ENCODE measurements at regions not wholly inside any gene's neighbourhood (a gene's known extent, or its start where the extent isn't known, plus 50 kb on each side); places are given as distances from the start of the nearest gene placed in this dataset.

DNA sequence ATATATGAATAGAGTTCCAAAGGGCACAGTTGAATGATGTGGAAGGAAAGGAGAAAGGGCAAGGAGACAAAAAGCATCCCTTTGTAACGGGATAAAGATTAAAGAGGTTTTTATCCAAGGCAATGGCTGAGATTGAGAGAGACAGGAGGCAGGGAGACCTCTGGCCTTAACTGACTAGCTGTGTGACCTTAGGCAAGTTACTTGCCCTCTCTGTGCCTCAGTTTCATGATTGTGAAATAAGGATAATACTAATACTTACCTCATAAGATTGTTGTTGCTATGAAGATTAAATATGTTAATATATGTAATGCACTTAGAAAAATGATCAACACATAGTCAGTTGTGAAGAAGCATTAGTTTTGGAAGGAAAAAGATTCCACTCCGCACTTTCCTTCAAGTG, 130.2 kb upstream of the EEA1 start:
- ATAC-seq: no peak

DNA sequence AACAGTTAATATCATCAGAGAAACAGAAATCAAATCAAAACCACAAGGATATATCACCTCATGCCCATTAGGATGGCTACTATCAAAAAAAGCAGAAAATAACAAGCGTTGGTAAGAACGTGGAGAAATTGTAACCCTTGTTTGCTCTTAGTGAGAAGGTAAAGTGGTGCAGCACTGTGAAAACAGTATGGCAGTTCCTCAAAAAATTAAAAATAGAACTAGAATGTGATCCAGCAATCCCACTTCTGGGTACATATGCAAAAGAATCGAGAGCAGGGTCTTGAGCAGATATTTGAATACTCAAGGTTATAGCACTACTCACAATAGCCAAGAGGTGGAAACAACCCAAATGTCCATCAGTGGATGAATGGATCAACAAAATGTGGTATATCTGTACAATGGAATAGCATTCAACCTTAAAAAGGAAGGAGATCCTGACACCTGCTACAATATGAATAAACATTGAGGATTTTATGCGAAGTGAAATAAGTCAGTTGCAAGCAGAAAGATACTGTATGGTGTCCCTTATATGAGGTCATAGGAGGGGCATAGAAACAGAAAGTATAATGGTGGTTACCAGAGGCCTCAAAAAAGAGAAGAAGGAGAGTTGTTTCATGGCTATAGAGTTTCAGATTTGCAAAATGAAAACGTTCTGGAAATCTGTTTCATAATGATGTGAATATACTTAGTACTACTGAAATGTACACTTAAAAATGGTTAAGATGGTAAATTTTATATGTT, 131.0 kb upstream of the EEA1 start:
- POLR2A ChIA-PET: no interaction called here
- Histone ChIP-seq H3K4me2 (ENCODE audit: low read length) (no peak overlapping the region), H3K9me2 (ENCODE audit: insufficient read depth) (no peaks in the 10 kb centered on the region), H3K27ac (ENCODE audit: low read depth, low read length) (no peak overlapping the region), H3K79me2 (ENCODE audit: insufficient read depth, low read length) (no peaks in the 10 kb centered on the region), H4K20me1 (ENCODE audit: insufficient read depth) (no peaks in the 10 kb centered on the region), H3K9me3 (ENCODE audit: control insufficient read depth in 1 of 2, insufficient read depth in 1 of 2, low read depth in 1 of 2, low read length in 2 of 2) (no peaks in the 10 kb centered on the region), H3K4me1 (ENCODE audit: control insufficient read depth in 1 of 2, insufficient read depth in 2 of 2, low read length in 2 of 2) (no peaks in the 10 kb centered on the region), H2AFZ (ENCODE audit: low read depth, low read length, poor library complexity, severe bottlenecking) (no peak overlapping the region), H3K27me3 (ENCODE audit: insufficient read depth, low read length) (0 out of 2 replicates have a peak, but pooled peaks cover 3% of the 10 kb centered on the region), H3K36me3 (ENCODE audit: control insufficient read depth in 1 of 2, insufficient read depth in 2 of 2, low read length in 2 of 2) (no peaks in the 10 kb centered on the region), H3K4me3 (replicated peaks in 1 of 2; ENCODE audit: low read depth in 1 of 2, low read length in 2 of 2) (no peak overlapping the region), H3K9ac (ENCODE audit: low read length) (no peak overlapping the region)
- RAD21 ChIA-PET (ENCODE audit: low non-redundant PET in 1 of 2, low total read pairs in 2 of 2, uncharacterized antibody in 2 of 2, unreplicated experiment in 2 of 2): no interaction called here
- ATAC-seq (no peak), DNase-seq (ENCODE audit: low read depth, low spot score) (no peak)
- no TSS peak for BruUV-seq (replicated peaks)
- TF ChIP-seq, protein P1, sequence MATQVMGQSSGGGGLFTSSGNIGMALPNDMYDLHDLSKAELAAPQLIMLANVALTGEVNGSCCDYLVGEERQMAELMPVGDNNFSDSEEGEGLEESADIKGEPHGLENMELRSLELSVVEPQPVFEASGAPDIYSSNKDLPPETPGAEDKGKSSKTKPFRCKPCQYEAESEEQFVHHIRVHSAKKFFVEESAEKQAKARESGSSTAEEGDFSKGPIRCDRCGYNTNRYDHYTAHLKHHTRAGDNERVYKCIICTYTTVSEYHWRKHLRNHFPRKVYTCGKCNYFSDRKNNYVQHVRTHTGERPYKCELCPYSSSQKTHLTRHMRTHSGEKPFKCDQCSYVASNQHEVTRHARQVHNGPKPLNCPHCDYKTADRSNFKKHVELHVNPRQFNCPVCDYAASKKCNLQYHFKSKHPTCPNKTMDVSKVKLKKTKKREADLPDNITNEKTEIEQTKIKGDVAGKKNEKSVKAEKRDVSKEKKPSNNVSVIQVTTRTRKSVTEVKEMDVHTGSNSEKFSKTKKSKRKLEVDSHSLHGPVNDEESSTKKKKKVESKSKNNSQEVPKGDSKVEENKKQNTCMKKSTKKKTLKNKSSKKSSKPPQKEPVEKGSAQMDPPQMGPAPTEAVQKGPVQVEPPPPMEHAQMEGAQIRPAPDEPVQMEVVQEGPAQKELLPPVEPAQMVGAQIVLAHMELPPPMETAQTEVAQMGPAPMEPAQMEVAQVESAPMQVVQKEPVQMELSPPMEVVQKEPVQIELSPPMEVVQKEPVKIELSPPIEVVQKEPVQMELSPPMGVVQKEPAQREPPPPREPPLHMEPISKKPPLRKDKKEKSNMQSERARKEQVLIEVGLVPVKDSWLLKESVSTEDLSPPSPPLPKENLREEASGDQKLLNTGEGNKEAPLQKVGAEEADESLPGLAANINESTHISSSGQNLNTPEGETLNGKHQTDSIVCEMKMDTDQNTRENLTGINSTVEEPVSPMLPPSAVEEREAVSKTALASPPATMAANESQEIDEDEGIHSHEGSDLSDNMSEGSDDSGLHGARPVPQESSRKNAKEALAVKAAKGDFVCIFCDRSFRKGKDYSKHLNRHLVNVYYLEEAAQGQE (IDR thresholded peaks at IDR 0.05; ENCODE audit: low read depth): no peak
- CTCF ChIA-PET: no interaction called here
- intact Hi-C loops (cut with micrococcal nuclease): no loop called here

More for the DNA sequence above, 130.2 kb upstream of the EEA1 start:
- ChIA-PET CTCF (no interaction called here), POLR2A (no interaction called here), RAD21 (ENCODE audit: low non-redundant PET in 1 of 2, low total read pairs in 2 of 2, uncharacterized antibody in 2 of 2, unreplicated experiment in 2 of 2) (no interaction called here)
- no peak for TF ChIP-seq YY1 (IDR thresholded peaks at IDR 0.05; ENCODE audit: extremely low read depth, insufficient replicate concordance, low read depth, low read length)
- TF ChIP-seq FOSL1 (IDR thresholded peaks at IDR 0.05; ENCODE audit: low read depth): no peak
- TF ChIP-seq EGR1 (IDR thresholded peaks at IDR 0.05; ENCODE audit: low read depth): no peak
- no peak for TF ChIP-seq RAD21 (IDR thresholded peaks at IDR 0.05; ENCODE audit: low read depth)
- Histone ChIP-seq H3K79me2 (ENCODE audit: insufficient read depth, low read length) (no peaks in the 10 kb centered on the region), H3K36me3 (ENCODE audit: control insufficient read depth in 1 of 2, insufficient read depth in 2 of 2, low read length in 2 of 2) (no peaks in the 10 kb centered on the region), H3K27me3 (ENCODE audit: insufficient read depth, low read length) (0 out of 2 replicates have a peak, but pooled peaks cover 3% of the 10 kb centered on the region), H3K9me2 (ENCODE audit: insufficient read depth) (no peaks in the 10 kb centered on the region), H3K27ac (ENCODE audit: low read depth, low read length) (no peak overlapping the region), H3K4me3 (replicated peaks in 1 of 2; ENCODE audit: low read depth in 1 of 2, low read length in 2 of 2) (no peak overlapping the region), H3K4me2 (ENCODE audit: low read length) (no peak overlapping the region), H4K20me1 (ENCODE audit: insufficient read depth) (no peaks in the 10 kb centered on the region), H3K9ac (ENCODE audit: low read length) (no peak overlapping the region), H3K9me3 (ENCODE audit: control insufficient read depth in 1 of 2, insufficient read depth in 1 of 2, low read depth in 1 of 2, low read length in 2 of 2) (no peaks in the 10 kb centered on the region), H3K4me1 (ENCODE audit: control insufficient read depth in 1 of 2, insufficient read depth in 2 of 2, low read length in 2 of 2) (no peaks in the 10 kb centered on the region), H2AFZ (ENCODE audit: low read depth, low read length, poor library complexity, severe bottlenecking) (no peak overlapping the region)
- DNase-seq (ENCODE audit: low read depth, low spot score): no peak
- intact Hi-C loops (cut with micrococcal nuclease): no loop called here
- BruUV-seq (replicated peaks): no TSS peak
